B cell (primary cell): ENCODE measurements at regions not wholly inside any gene's neighbourhood (a gene's known extent, or its start where the extent isn't known, plus 50 kb on each side); places are given as distances from the start of the nearest gene placed in this dataset.

Experiments
- ATAC-seq: fragments of 200-7000 bp; cut with Tn5 transposase; one replicate; pipeline ENCODE4 v1.10.0; 2021; ENCODE audit warnings: low read depth, mild to moderate bottlenecking, moderate number of reproducible peaks, moderate library complexity
- CTCF ChIA-PET: fragments of 350-600 bp; sonication (Branson Sonifier 250); formaldehyde crosslinking; loops from one replicate; lab custom pipeline; 2021; ENCODE audit warnings: antibody characterized with exemption, inconsistent platforms; lab: Charles Lee
- POLR2A ChIA-PET: fragments of 350-600 bp; sonication (Branson Sonifier 250); formaldehyde crosslinking; loops from one replicate; lab custom pipeline; 2021; ENCODE audit warnings: antibody characterized with exemption; lab: Charles Lee
- DNase-seq: peaks from one replicate; pipeline ENCODE4 v3.0.0; 2013
- H2AFZ ChIP-seq: 2 replicates; pipeline ENCODE4 v1.6.1; 2012; ENCODE audit warnings: mild to moderate bottlenecking, low read depth, low read length; ENCODE audit not compliant: insufficient read depth, poor library complexity, severe bottlenecking
- H3K27ac ChIP-seq, 2 donors: 1 replicate in 1 of 2; 2 replicates in 1 of 2; pipeline ENCODE4 v1.5.1; 2012 to 2013; ENCODE audit warnings: low read length in 2 of 2, mild to moderate bottlenecking in 2 of 2, moderate library complexity in 1 of 2
- H3K27me3 ChIP-seq, 4 experiments: fragments of 200-600 bp in 1 of 4; sonication (generic) in 1 of 4; replicated peaks in 1 of 4; 1 replicate in 2 of 4; 2 replicates in 2 of 4; pipeline versions ENCODE4 v1.6.1 to v1.7.0; 2013 to 2016; ENCODE audit warnings: low read length in 3 of 4, mild to moderate bottlenecking in 2 of 4, mixed read lengths in 1 of 4, moderate library complexity in 1 of 4; ENCODE audit not compliant: insufficient read depth in 4 of 4, control insufficient read depth in 3 of 4; ENCODE audit errors: control extremely low read depth in 1 of 4
- H3K36me3 ChIP-seq, 2 experiments: replicated peaks in 1 of 2; 1 replicate in 1 of 2; 2 replicates in 1 of 2; pipeline versions ENCODE4 v1.6.1 to v1.7.1; 2013; ENCODE audit warnings: low read length in 1 of 2; ENCODE audit not compliant: insufficient read depth in 2 of 2, control insufficient read depth in 1 of 2; ENCODE audit errors: control extremely low read depth in 1 of 2, extremely low read depth in 1 of 2
- H3K4me1 ChIP-seq, 2 donors: fragments of 200-600 bp in 1 of 2; sonication (generic) in 1 of 2; 1 replicate in 1 of 2; 2 replicates in 1 of 2; pipeline versions ENCODE4 v1.5.1 to v1.6.1; 2013 to 2017; ENCODE audit warnings: low read length in 2 of 2; ENCODE audit not compliant: control insufficient read depth in 2 of 2, insufficient read depth in 2 of 2
- H3K4me2 ChIP-seq: replicated peaks from 2 replicates; pipeline ENCODE3; 2012; ENCODE audit warnings: mild to moderate bottlenecking, low read depth, low read length; ENCODE audit not compliant: poor library complexity, severe bottlenecking
- H3K4me3 ChIP-seq, 5 experiments: fragments of 200-600 bp in 1 of 5; sonication (generic) in 1 of 5; 1 replicate in 3 of 5; 2 replicates in 2 of 5; pipeline versions ENCODE4 v1.5.1 to v1.7.0; 2011 to 2016; ENCODE audit warnings: low read length in 4 of 5, mild to moderate bottlenecking in 4 of 5, low read depth in 2 of 5, control low read depth in 1 of 5, moderate library complexity in 1 of 5; ENCODE audit not compliant: insufficient read depth in 1 of 5; ENCODE audit errors: control extremely low read depth in 1 of 5, extremely low read depth in 1 of 5
- H3K79me2 ChIP-seq: fragments of 200-600 bp; sonication (generic); one replicate; pipeline ENCODE4 v1.6.0; 2016; ENCODE audit warnings: low read length; ENCODE audit not compliant: control insufficient read depth, insufficient read depth
- H3K9ac ChIP-seq: fragments of 200-600 bp; sonication (generic); 2 replicates; pipeline ENCODE4 v1.6.1; 2017; ENCODE audit warnings: mild to moderate bottlenecking, low read length, moderate library complexity
- H3K9me3 ChIP-seq, 3 donors: one replicate each; pipeline versions ENCODE4 v1.6.1 to v1.7.1; 2013; ENCODE audit warnings: low read length in 2 of 3; ENCODE audit not compliant: control insufficient read depth in 2 of 3, insufficient read depth in 1 of 3; ENCODE audit errors: control extremely low read depth in 1 of 3
- H4K20me1 ChIP-seq: 2 replicates; pipeline ENCODE4 v1.6.0; 2012; ENCODE audit warnings: mild to moderate bottlenecking, low read length; ENCODE audit not compliant: insufficient read depth, control insufficient read depth, poor library complexity, severe bottlenecking
- H3K27ac Mint-ChIP-seq: one replicate; pipeline ENCODE4 v1.8.0; 2021; ENCODE audit warnings: mixed read lengths
- H3K27me3 Mint-ChIP-seq: one replicate; pipeline ENCODE4 v1.8.0; 2021; ENCODE audit warnings: mixed read lengths
- H3K4me1 Mint-ChIP-seq: one replicate; pipeline ENCODE4 v1.8.0; 2021; ENCODE audit warnings: mixed read lengths
- H3K4me3 Mint-ChIP-seq: one replicate; pipeline ENCODE4 v1.8.0; 2021; ENCODE audit warnings: mixed read lengths
- H3K9me3 Mint-ChIP-seq: one replicate; pipeline ENCODE4 v1.8.0; 2022; ENCODE audit warnings: mixed read lengths; ENCODE audit not compliant: insufficient read depth
- EZH2 ChIP-seq: IDR thresholded peaks from 2 replicates; pipeline ENCODE4 v1.6.1; 2012; ENCODE audit warnings: borderline replicate concordance, low read depth, mild to moderate bottlenecking, moderate library complexity, low read length; ENCODE audit not compliant: insufficient read depth, poor library complexity, severe bottlenecking
- WGBS: methylation state at CpG from one replicate; pipeline ENCODE4 v1.1.5; 2013; ENCODE audit warnings: missing lambda C conversion rate; ENCODE audit not compliant: insufficient coverage; 5-methylcytosine and 5-hydroxymethylcytosine counted together
- intact Hi-C: fragments of 100-400 bp; cut with micrococcal nuclease; formaldehyde crosslinking; loops from one replicate; pipeline ENCODE4 v1.10.0; 2022
- TF ChIP-seq, protein P1 (sequence below): fragments of 200-600 bp; IDR thresholded peaks from one replicate; pipeline ENCODE4 v1.8.0; 2022; ENCODE audit warnings: antibody characterized with exemption, mild to moderate bottlenecking

DNA sequence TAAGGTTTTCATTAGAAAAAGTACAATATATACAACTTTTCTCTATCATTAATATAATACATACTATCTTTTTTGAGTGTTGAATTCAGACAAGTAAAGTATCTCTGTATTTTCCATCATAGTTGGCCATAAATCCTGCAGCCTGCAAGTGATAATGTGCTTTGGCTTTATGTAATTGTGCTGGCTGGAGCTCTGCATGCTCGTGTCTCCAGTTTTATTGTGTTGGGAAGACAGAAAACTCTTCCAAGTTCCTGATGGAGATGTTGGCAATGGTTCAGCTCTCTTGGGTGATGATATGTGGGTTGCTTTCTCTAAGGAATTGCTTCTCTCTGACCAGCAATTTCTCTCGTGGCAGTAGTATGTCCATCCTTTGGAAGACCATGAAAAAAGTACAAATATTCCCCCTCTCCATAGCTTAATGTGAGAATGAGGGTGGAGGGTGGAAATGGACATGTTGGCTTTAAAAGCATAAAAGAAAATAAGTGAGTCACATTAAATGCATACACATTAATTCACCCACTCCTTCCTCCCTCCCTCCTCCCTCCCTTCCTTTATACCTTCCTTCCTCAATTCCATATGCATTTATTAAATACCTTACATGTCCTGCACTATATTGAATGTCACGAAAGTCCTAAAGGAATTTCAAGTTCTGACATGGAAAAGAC lies 344.2 kb downstream of the MTX2 start:
- Histone ChIP-seq H4K20me1 (no peaks in the 10 kb centered on the region), H3K9ac (no peak overlapping the region), H3K4me1 (no peaks in the 10 kb centered on the region), H3K9me3 (no peaks in the 10 kb centered on the region), H3K4me3 (no peak overlapping the region), H3K27ac (no peak overlapping the region), H3K36me3 (no peaks in the 10 kb centered on the region), H3K27me3 (peaks cover 0 to 3% (median 1%) of the 10 kb centered on the region in 4 experiments), H2AFZ (no peak overlapping the region), H3K79me2 (no peaks in the 10 kb centered on the region), H3K4me2 (no peak overlapping the region)
- TF ChIP-seq, protein P1, sequence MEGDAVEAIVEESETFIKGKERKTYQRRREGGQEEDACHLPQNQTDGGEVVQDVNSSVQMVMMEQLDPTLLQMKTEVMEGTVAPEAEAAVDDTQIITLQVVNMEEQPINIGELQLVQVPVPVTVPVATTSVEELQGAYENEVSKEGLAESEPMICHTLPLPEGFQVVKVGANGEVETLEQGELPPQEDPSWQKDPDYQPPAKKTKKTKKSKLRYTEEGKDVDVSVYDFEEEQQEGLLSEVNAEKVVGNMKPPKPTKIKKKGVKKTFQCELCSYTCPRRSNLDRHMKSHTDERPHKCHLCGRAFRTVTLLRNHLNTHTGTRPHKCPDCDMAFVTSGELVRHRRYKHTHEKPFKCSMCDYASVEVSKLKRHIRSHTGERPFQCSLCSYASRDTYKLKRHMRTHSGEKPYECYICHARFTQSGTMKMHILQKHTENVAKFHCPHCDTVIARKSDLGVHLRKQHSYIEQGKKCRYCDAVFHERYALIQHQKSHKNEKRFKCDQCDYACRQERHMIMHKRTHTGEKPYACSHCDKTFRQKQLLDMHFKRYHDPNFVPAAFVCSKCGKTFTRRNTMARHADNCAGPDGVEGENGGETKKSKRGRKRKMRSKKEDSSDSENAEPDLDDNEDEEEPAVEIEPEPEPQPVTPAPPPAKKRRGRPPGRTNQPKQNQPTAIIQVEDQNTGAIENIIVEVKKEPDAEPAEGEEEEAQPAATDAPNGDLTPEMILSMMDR: no peak
- no peak for TF ChIP-seq EZH2
- H3K27ac Mint-ChIP-seq: no peak overlapping the region
- H3K4me3 Mint-ChIP-seq: no peak overlapping the region
- ATAC-seq (no peak), DNase-seq (no peak)
- POLR2A ChIA-PET: no interaction called here
- WGBS: 75% methylated on average over 1 of the region's 3 CpGs
- CTCF ChIA-PET: no interaction called here
- H3K9me3 Mint-ChIP-seq: no peaks in the 10 kb centered on the region
- H3K27me3 Mint-ChIP-seq: peaks cover 32% of the 10 kb centered on the region
- H3K4me1 Mint-ChIP-seq: no peaks in the 10 kb centered on the region
- intact Hi-C loops: no loop called here

- peaks cover 35% of the 10 kb centered on the region for H3K27me3 Mint-ChIP-seq
- CTCF ChIA-PET: no interaction called here
- DNase-seq (no peak), ATAC-seq (no peak)
- no peaks in the 10 kb centered on the region for H3K4me1 ChIP-seq
- no peaks in the 10 kb centered on the region for H3K36me3 ChIP-seq
- TF ChIP-seq EZH2: no peak
- TF ChIP-seq, protein P1: no peak
- no peak overlapping the region for H2AFZ ChIP-seq
- no peaks in the 10 kb centered on the region for H3K9me3 ChIP-seq
- H3K79me2 ChIP-seq: no peaks in the 10 kb centered on the region
- H3K9me3 Mint-ChIP-seq: no peaks in the 10 kb centered on the region
- no peak overlapping the region for H3K27ac Mint-ChIP-seq
- no peaks in the 10 kb centered on the region for H4K20me1 ChIP-seq
- no peak overlapping the region for H3K27ac ChIP-seq
- H3K4me2 ChIP-seq: no peak overlapping the region
- POLR2A ChIA-PET: no interaction called here
- peaks cover 0 to 3% (median 1%) of the 10 kb centered on the region in 4 experiments for H3K27me3 ChIP-seq
- no peak overlapping the region for H3K9ac ChIP-seq
- no peak overlapping the region for H3K4me3 ChIP-seq
- no CpG with 5 or more reads among the region's 2 CpGs for WGBS
- no peak overlapping the region for H3K4me3 Mint-ChIP-seq
- no peaks in the 10 kb centered on the region for H3K4me1 Mint-ChIP-seq
- intact Hi-C loops: no loop called here
Measured at GRCh38 chr2:176614049-176614448, 344.8 kb downstream of the MTX2 start.
